ENCODE measurements at regions not wholly inside any gene's neighbourhood (a gene's known extent, or its start where the extent isn't known, plus 50 kb on each side); places are given as distances from the start of the nearest gene placed in this dataset.

- DNase-seq = peak; percentile 25
- H3K27me3 ChIP-seq (ENCODE audit: control insufficient read depth, insufficient read depth, low read length) = no peaks in the 10 kb centered on the region; the same call in 1 of the 2 replicates
- no peak overlapping the region for H3K4me3 ChIP-seq (ENCODE audit: insufficient read depth, low read depth, low read length)
- H3K36me3 ChIP-seq (replicated peaks; ENCODE audit: control insufficient read depth, insufficient read depth, low read length) = no peaks in the 10 kb centered on the region
Measured at GRCh38 chr12:58176296-58176869, 235.0 kb downstream of the ATP23 start.

GRCh38 chr12:58177366-58177765, 236.0 kb downstream of the ATP23 start:
- no peak for DNase-seq
- H3K36me3 ChIP-seq (replicated peaks; ENCODE audit: control insufficient read depth, insufficient read depth, low read length) = no peaks in the 10 kb centered on the region
- H3K27me3 ChIP-seq (ENCODE audit: control insufficient read depth, insufficient read depth, low read length) = no peaks in the 10 kb centered on the region; the same call in 1 of the 2 replicates
- H3K4me3 ChIP-seq (ENCODE audit: insufficient read depth, low read depth, low read length) = no peak overlapping the region

- DNase-seq = no peak
- Histone ChIP-seq H3K4me3 (ENCODE audit: insufficient read depth, low read depth, low read length) (no peak overlapping the region), H3K36me3 (replicated peaks; ENCODE audit: control insufficient read depth, insufficient read depth, low read length) (no peaks in the 10 kb centered on the region), H3K27me3 (ENCODE audit: control insufficient read depth, insufficient read depth, low read length) (no peaks in the 10 kb centered on the region)
Measured at GRCh38 chr12:58184212-58184611, 242.8 kb downstream of the ATP23 start.

GRCh38 chr12:58186401-58186800, 245.0 kb downstream of the ATP23 start:
- DNase-seq = no peak
- Histone ChIP-seq H3K36me3 (replicated peaks; ENCODE audit: control insufficient read depth, insufficient read depth, low read length) (no peaks in the 10 kb centered on the region), H3K4me3 (ENCODE audit: insufficient read depth, low read depth, low read length) (no peak overlapping the region), H3K27me3 (ENCODE audit: control insufficient read depth, insufficient read depth, low read length) (no peaks in the 10 kb centered on the region)

GRCh38 chr12:58186914-58187313, 245.5 kb downstream of the ATP23 start:
- Histone ChIP-seq H3K27me3 (ENCODE audit: control insufficient read depth, insufficient read depth, low read length) (no peaks in the 10 kb centered on the region), H3K4me3 (ENCODE audit: insufficient read depth, low read depth, low read length) (no peak overlapping the region), H3K36me3 (replicated peaks; ENCODE audit: control insufficient read depth, insufficient read depth, low read length) (no peaks in the 10 kb centered on the region)
- DNase-seq = no peak

- Histone ChIP-seq H3K27me3 (ENCODE audit: control insufficient read depth, insufficient read depth, low read length) (no peaks in the 10 kb centered on the region), H3K36me3 (replicated peaks; ENCODE audit: control insufficient read depth, insufficient read depth, low read length) (no peaks in the 10 kb centered on the region), H3K4me3 (ENCODE audit: insufficient read depth, low read depth, low read length) (no peak overlapping the region)
Measured at GRCh38 chr12:58189030-58189429, 247.7 kb downstream of the ATP23 start.

GRCh38 chr12:58189893-58190292, 248.5 kb downstream of the ATP23 start:
- no peaks in the 10 kb centered on the region for H3K36me3 ChIP-seq (replicated peaks; ENCODE audit: control insufficient read depth, insufficient read depth, low read length)
- no peak overlapping the region for H3K4me3 ChIP-seq (ENCODE audit: insufficient read depth, low read depth, low read length)
- no peaks in the 10 kb centered on the region for H3K27me3 ChIP-seq (ENCODE audit: control insufficient read depth, insufficient read depth, low read length)

More at GRCh38 chr12:58189030-58189429, 247.7 kb downstream of the ATP23 start:
- DNase-seq = no peak

GRCh38 chr12:58190618-58191017, 249.3 kb downstream of the ATP23 start:
- H3K4me3 ChIP-seq (ENCODE audit: insufficient read depth, low read depth, low read length) = no peak overlapping the region
- no peak for DNase-seq
- no peaks in the 10 kb centered on the region for H3K36me3 ChIP-seq (replicated peaks; ENCODE audit: control insufficient read depth, insufficient read depth, low read length)
- no peaks in the 10 kb centered on the region for H3K27me3 ChIP-seq (ENCODE audit: control insufficient read depth, insufficient read depth, low read length)

More at GRCh38 chr12:58189893-58190292, 248.5 kb downstream of the ATP23 start:
- no peak for DNase-seq

- no peak for DNase-seq
- Histone ChIP-seq H3K36me3 (replicated peaks; ENCODE audit: control insufficient read depth, insufficient read depth, low read length) (no peaks in the 10 kb centered on the region), H3K27me3 (ENCODE audit: control insufficient read depth, insufficient read depth, low read length) (no peaks in the 10 kb centered on the region), H3K4me3 (ENCODE audit: insufficient read depth, low read depth, low read length) (no peak overlapping the region)
Measured at GRCh38 chr12:58196971-58197370, 255.6 kb downstream of the ATP23 start.

GRCh38 chr12:58202933-58203718, 261.8 kb downstream of the ATP23 start:
- Histone ChIP-seq H3K4me3 (ENCODE audit: insufficient read depth, low read depth, low read length) (no peak overlapping the region), H3K27me3 (ENCODE audit: control insufficient read depth, insufficient read depth, low read length) (no peaks in the 10 kb centered on the region; the same call in 1 of the 2 replicates), H3K36me3 (replicated peaks; ENCODE audit: control insufficient read depth, insufficient read depth, low read length) (no peaks in the 10 kb centered on the region)
- DNase-seq = no peak

- Histone ChIP-seq H3K27me3 (ENCODE audit: control insufficient read depth, insufficient read depth, low read length) (no peaks in the 10 kb centered on the region; the same call in 1 of the 2 replicates), H3K4me3 (ENCODE audit: insufficient read depth, low read depth, low read length) (no peak overlapping the region), H3K36me3 (replicated peaks; ENCODE audit: control insufficient read depth, insufficient read depth, low read length) (no peaks in the 10 kb centered on the region)
- DNase-seq = no peak
Measured at GRCh38 chr12:58204071-58204470, 262.7 kb downstream of the ATP23 start.

GRCh38 chr12:58206876-58207275, 265.5 kb downstream of the ATP23 start:
- Histone ChIP-seq H3K4me3 (ENCODE audit: insufficient read depth, low read depth, low read length) (no peak overlapping the region), H3K27me3 (ENCODE audit: control insufficient read depth, insufficient read depth, low read length) (no peaks in the 10 kb centered on the region; the same call in 1 of the 2 replicates), H3K36me3 (replicated peaks; ENCODE audit: control insufficient read depth, insufficient read depth, low read length) (no peaks in the 10 kb centered on the region)
- DNase-seq = no peak

- H3K27me3 ChIP-seq (ENCODE audit: control insufficient read depth, insufficient read depth, low read length) = no peaks in the 10 kb centered on the region
- DNase-seq = no peak
- H3K4me3 ChIP-seq (ENCODE audit: insufficient read depth, low read depth, low read length) = no peak overlapping the region
- H3K36me3 ChIP-seq (replicated peaks; ENCODE audit: control insufficient read depth, insufficient read depth, low read length) = no peaks in the 10 kb centered on the region
Measured at GRCh38 chr12:58211211-58211610, 269.8 kb downstream of the ATP23 start.

GRCh38 chr12:58217130-58217529, 275.8 kb downstream of the ATP23 start:
- Histone ChIP-seq H3K4me3 (ENCODE audit: insufficient read depth, low read depth, low read length) (no peak overlapping the region), H3K27me3 (ENCODE audit: control insufficient read depth, insufficient read depth, low read length) (no peaks in the 10 kb centered on the region), H3K36me3 (replicated peaks; ENCODE audit: control insufficient read depth, insufficient read depth, low read length) (no peaks in the 10 kb centered on the region)
- no peak for DNase-seq

- Histone ChIP-seq H3K27me3 (ENCODE audit: control insufficient read depth, insufficient read depth, low read length) (no peaks in the 10 kb centered on the region), H3K4me3 (ENCODE audit: insufficient read depth, low read depth, low read length) (no peak overlapping the region), H3K36me3 (replicated peaks; ENCODE audit: control insufficient read depth, insufficient read depth, low read length) (no peaks in the 10 kb centered on the region)
- DNase-seq = no peak
Measured at GRCh38 chr12:58224536-58225105, 283.3 kb downstream of the ATP23 start.

All from H7 (cell line).